ENCODE measurements at regions not wholly inside any gene's neighbourhood (a gene's known extent, or its start where the extent isn't known, plus 50 kb on each side); places are given as distances from the start of the nearest gene placed in this dataset.
"Not testable (repeated sequence)": the region's sequence is repeated elsewhere in the genome, so short reads cannot be mapped to it uniquely, and the experiment has no call there.

- not testable (repeated sequence) for TF ChIP-seq CTCF (IDR thresholded peaks at IDR 0.05; ENCODE audit: control extremely low read depth in 1 of 3, insufficient read depth in 1 of 3, low read depth in 1 of 3, low read length in 3 of 3); ASH2L (IDR thresholded peaks at IDR 0.05; ENCODE audit: low read length)
Observed at GRCh38 chr21:36267828-36268227, 52.2 kb upstream of the MORC3 start.

Measured in H1 (cell line).